KOPT-K1 (cell line): ENCODE measurements at regions not wholly inside any gene's neighbourhood (a gene's known extent, or its start where the extent isn't known, plus 50 kb on each side); places are given as distances from the start of the nearest gene placed in this dataset.
"Not testable (repeated sequence)": the region's sequence is repeated elsewhere in the genome, so short reads cannot be mapped to it uniquely, and the experiment has no call there.

Experiments used
- H3K27ac ChIP-seq: fragments of 200-600 bp; sonication (generic); 2 replicates; pipeline ENCODE4 v1.5.1; 2016; ENCODE audit warnings: antibody characterized with exemption, mild to moderate bottlenecking, low read depth, low read length; ENCODE audit not compliant: poor library complexity, severe bottlenecking
- H3K36me3 ChIP-seq: fragments of 200-600 bp; sonication (generic); 2 replicates; pipeline ENCODE4 v1.5.1; 2017; ENCODE audit warnings: antibody characterized with exemption, mild to moderate bottlenecking, low read length, moderate library complexity; ENCODE audit not compliant: insufficient read depth
- H3K9me3 ChIP-seq: fragments of 200-600 bp; sonication (generic); 2 replicates; pipeline ENCODE4 v1.5.1; 2017; ENCODE audit warnings: antibody characterized with exemption, low read length, mild to moderate bottlenecking; ENCODE audit not compliant: insufficient read depth, poor library complexity, severe bottlenecking

GRCh38 chr3:109930582-109930981 is 593.2 kb upstream of the DPPA4 start:
- Histone ChIP-seq H3K36me3 (no peaks in the 10 kb centered on the region), H3K27ac (no peak overlapping the region), H3K9me3 (no peaks in the 10 kb centered on the region)

GRCh38 chr3:109933576-109933975 is 596.2 kb upstream of the DPPA4 start:
- Histone ChIP-seq H3K27ac (no peak overlapping the region), H3K9me3 (no peaks in the 10 kb centered on the region), H3K36me3 (no peaks in the 10 kb centered on the region)

GRCh38 chr3:109939817-109940216 is 602.5 kb upstream of the DPPA4 start:
- Histone ChIP-seq H3K9me3 (no peaks in the 10 kb centered on the region), H3K27ac (no peak overlapping the region), H3K36me3 (no peaks in the 10 kb centered on the region)

GRCh38 chr3:109943181-109943580 is 605.8 kb upstream of the DPPA4 start:
- no peak overlapping the region for H3K27ac ChIP-seq
- no peaks in the 10 kb centered on the region for H3K36me3 ChIP-seq
- H3K9me3 ChIP-seq = no peaks in the 10 kb centered on the region

DNA sequence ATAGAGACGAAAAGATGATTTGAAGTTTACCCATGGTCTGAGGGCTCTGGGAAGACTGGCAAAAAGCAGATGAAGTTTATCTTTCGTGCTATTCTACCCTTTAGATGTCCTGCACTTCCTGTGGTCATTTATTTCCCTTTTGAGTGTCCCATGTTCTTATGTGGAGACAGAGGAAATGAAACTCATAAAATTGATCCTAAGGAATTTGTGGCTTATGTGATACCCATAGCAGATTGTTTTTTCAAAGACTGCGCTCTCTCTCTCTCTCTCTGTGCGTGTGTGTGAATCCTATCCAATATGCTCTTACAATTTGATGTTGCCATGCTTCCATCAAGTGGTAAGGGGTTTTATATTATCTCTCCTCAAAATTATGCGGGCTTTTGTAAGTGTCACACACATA is 607.5 kb upstream of the DPPA4 start:
- H3K36me3 ChIP-seq = no peaks in the 10 kb centered on the region

DNA sequence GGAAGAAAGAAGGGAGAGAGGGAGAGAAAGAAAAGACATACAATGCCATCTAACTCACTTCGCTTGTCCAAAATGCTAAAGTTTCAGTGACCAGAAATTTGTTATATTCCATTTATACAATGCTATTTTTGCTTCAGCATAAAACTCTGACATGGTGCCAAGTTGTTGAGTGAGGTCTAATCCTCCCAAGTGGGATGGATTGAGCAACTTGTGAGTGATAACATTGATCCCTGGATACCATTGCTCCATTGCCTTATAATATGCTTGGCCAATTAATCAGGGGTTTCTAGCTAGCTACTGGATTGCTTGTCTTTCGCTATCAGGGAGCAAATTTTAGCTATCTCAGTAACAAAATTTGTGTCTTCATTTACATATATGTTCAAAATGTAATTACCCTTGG is 615.6 kb upstream of the DPPA4 start:
- no peaks in the 10 kb centered on the region for H3K36me3 ChIP-seq
- H3K9me3 ChIP-seq = no peaks in the 10 kb centered on the region
- no peak overlapping the region for H3K27ac ChIP-seq

More for the DNA sequence above, 607.5 kb upstream of the DPPA4 start:
- Histone ChIP-seq H3K9me3 (no peaks in the 10 kb centered on the region), H3K27ac (no peak overlapping the region)

- Histone ChIP-seq H3K27ac (no peak overlapping the region), H3K9me3 (no peaks in the 10 kb centered on the region), H3K36me3 (no peaks in the 10 kb centered on the region)
Measured at GRCh38 chr3:109963831-109964230, 626.5 kb upstream of the DPPA4 start.

GRCh38 chr3:109973733-109974132 is 636.4 kb upstream of the DPPA4 start:
- H3K27ac ChIP-seq = no peak overlapping the region
- no peaks in the 10 kb centered on the region for H3K36me3 ChIP-seq
- no peaks in the 10 kb centered on the region for H3K9me3 ChIP-seq

DNA sequence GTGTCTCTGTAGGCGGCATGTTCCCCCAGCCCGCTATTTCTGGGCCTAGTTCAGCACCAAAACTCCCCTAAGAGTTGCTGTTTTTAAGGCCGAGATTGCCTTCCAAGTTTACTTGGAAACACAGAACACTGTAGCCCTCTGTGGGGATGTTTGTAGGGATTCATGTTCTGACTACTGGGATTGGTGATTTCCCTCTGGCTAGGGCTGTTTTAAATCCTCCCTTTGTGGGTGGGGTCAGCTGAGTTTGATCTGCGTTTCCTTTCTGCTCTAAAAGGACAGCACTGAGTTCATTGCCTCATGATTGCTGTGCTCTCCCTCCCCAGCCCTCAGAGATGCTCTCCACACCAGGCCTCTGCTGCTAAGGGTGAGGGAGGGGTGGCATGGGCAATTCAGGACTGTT is 640.6 kb upstream of the DPPA4 start:
- no peaks in the 10 kb centered on the region for H3K36me3 ChIP-seq
- H3K9me3 ChIP-seq = no peaks in the 10 kb centered on the region
- H3K27ac ChIP-seq = no peak overlapping the region

GRCh38 chr3:109982201-109982600 is 644.9 kb upstream of the DPPA4 start:
- H3K27ac ChIP-seq = no peak overlapping the region
- H3K9me3 ChIP-seq = no peaks in the 10 kb centered on the region
- no peaks in the 10 kb centered on the region for H3K36me3 ChIP-seq

DNA sequence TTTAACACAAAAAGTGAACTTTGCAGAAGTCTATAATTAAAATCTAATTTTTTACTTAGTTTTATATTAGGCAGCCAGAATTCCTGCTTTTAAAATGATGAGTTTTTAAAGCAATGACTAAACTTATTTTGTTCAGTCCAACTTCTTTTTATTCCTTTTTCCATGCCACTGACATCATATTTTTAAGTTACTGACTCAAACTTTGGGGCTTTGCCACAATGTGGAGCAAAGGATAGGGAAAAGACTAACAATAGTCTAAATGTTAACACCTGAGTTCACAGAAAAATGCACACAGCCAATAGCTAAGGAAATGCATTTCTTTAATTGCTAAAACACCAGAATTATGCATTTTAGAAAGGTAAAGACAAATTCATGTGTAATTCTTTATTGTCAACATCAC is 647.6 kb upstream of the DPPA4 start:
- Histone ChIP-seq H3K36me3 (no peaks in the 10 kb centered on the region), H3K27ac (no peak overlapping the region), H3K9me3 (no peaks in the 10 kb centered on the region)

DNA sequence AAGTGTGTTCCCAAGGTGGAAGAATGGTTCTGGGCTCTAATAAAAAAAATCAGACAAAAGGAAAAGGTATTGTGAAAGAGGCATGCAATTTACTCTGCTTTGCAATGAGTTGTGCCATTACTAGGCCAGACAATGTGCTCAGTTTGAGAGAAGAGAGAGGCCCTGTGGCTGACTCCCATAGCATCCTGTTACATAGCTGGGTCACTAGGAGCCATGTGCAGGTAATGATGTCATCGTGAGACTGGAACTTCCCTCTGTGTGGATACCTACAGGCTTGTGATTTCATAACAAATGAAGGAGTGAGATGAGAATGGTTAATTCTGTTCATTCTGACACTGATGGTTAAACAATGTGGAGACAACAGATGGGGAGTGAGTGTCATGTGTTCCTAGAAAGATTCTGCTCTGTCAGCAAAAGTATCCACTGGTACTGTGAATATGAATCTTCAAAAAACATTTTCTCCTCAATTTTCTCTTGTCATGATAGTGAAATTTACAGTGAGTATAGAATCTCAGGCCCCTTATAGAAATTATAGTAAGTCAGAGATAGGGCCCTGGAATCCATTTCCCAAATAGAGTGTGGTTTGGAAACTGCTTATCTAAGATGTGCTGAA is 648.7 kb upstream of the DPPA4 start:
- H3K36me3 ChIP-seq = no peaks in the 10 kb centered on the region
- H3K9me3 ChIP-seq = no peaks in the 10 kb centered on the region
- no peak overlapping the region for H3K27ac ChIP-seq

- Histone ChIP-seq H3K9me3 (no peaks in the 10 kb centered on the region), H3K27ac (no peak overlapping the region), H3K36me3 (no peaks in the 10 kb centered on the region)
Measured at GRCh38 chr3:109994853-109995252, 657.5 kb upstream of the DPPA4 start.

GRCh38 chr3:109995377-109995776 is 658.0 kb upstream of the DPPA4 start:
- H3K27ac ChIP-seq = no peak overlapping the region
- no peaks in the 10 kb centered on the region for H3K9me3 ChIP-seq
- no peaks in the 10 kb centered on the region for H3K36me3 ChIP-seq

DNA sequence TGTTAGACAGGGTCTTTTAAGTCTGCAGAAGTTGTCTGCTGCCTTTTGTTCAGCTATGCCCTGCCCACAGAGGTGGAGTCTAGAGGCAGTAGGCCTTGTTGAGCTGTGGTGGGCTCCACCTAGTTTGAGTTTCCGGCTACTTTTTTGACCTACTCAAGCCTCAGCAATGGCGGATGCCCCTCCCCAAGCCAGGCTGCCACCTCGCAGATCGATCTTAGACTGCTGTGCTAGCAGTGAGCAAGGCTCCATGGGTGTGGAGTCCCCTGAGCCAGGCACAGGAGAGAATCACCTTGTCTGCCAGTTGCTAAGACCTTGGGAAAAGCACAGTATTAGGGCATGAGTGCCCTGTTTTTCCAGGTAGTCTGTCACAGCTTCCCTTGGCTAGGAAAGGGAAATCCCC is 664.6 kb upstream of the DPPA4 start:
- H3K36me3 ChIP-seq, H3K27ac ChIP-seq, H3K9me3 ChIP-seq: not testable (repeated sequence)

- no peaks in the 10 kb centered on the region for H3K36me3 ChIP-seq
- H3K27ac ChIP-seq = no peak overlapping the region
- no peaks in the 10 kb centered on the region for H3K9me3 ChIP-seq
Measured at GRCh38 chr3:110006913-110007312, 669.6 kb upstream of the DPPA4 start.
